ENCODE measurements at regions not wholly inside any gene's neighbourhood (a gene's known extent, or its start where the extent isn't known, plus 50 kb on each side); places are given as distances from the start of the nearest gene placed in this dataset.

DNA sequence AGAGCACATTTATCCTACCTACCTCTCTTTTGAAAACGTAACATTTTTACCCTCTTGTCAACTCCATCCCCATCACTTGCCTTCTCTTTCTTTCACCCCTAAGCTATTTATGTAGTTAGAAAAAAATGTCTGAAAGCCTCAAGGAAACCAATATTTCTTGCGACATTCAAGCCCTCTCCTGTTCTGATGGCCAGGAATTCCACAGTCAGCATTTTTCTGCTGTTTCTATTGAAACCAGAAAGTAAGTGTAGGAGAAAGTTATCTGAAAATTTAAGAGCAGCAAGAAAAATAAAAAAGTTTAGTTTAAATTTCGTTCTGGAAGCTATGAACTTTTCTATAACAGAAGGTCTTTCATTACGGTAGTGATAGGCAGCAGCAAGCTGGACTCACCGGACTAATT, 247.6 kb upstream of the PBX1 start:
- Mint-ChIP-seq H3K27ac (peak overlapping the region; percentile 54), H3K36me3 (no peaks in the 10 kb centered on the region), H3K4me3 (no peak overlapping the region), H3K9me3 (no peaks in the 10 kb centered on the region), H3K27me3 (ENCODE audit: low read depth) (no peaks in the 10 kb centered on the region), H3K4me1 (peaks cover 26% of the 10 kb centered on the region)
- ATAC-seq (no peak), DNase-seq (ENCODE audit: low spot score) (no peak)
- ChIA-PET POLR2A (no interaction called here), CTCF (no interaction called here)
- no peak for TF ChIP-seq SMAD3 (CRISPR knock-in tag; IDR thresholded peaks at IDR 0.05; ENCODE audit: borderline replicate concordance)

DNA sequence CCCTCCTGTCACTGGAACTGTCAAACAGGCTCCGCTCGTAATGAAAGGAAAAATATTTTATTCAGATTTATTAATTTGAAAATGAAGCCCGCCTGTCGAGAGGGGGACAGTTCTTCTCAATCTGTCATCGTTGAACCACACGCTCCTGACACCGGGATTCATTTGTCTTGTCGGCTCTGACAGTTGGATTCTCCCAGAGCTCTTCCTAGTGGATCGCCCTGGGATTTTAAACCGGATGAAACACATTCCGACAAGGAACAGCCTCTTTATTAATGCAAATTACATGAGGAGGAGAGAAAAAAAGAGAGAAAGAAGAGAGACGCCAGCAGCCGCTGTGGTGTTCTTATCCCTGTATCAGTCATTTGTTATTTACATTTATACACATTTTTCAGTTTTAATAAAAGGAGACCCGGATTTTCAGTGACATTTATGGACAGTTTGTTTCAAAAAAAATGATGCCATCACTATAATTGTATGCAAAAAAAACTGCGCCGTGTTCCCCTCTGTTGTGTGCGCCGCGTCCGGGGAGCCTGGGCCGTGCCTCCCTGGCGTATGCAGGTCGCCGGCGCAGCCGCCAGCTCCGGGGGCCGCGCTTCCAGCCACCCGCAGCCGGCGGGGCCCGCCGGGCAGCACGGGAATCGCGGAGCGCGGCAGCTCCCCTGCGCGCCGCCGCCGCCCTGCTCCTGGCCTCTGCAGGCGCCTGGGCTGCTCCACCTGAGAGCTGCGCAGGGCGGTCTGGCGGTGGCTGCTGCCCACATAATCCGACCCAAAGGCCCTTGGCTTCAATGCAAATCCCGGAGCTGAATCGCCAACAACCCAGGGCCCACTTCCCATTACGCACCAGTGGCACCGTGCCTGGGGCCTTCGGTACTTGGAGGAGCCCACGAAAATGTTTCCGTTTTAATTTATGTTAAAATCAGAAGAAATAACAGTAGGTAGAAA, 237.9 kb upstream of the PBX1 start:
- H3K9me3 Mint-ChIP-seq = no peaks in the 10 kb centered on the region
- ATAC-seq (peak; percentile 99), DNase-seq (ENCODE audit: low spot score) (peak; percentile 60)
- H3K27ac Mint-ChIP-seq = no peak overlapping the region
- peak overlapping the region; percentile 68 for H3K4me3 Mint-ChIP-seq
- ChIA-PET POLR2A (interaction anchor here (0.6 kb wide), 1 partner anchor 280 kb away, joined by 6 read pairs; no protein-coding TSS in a partner anchor), CTCF (interaction anchor here (0.8 to 1.2 kb wide), 2 partner anchors 43 to 310 kb away, joined by 3 to 4 read pairs; no protein-coding TSS in a partner anchor)
- no peaks in the 10 kb centered on the region for H3K36me3 Mint-ChIP-seq
- peaks cover 9% of the 10 kb centered on the region for H3K4me1 Mint-ChIP-seq
- H3K27me3 Mint-ChIP-seq (ENCODE audit: low read depth) = peaks cover 18% of the 10 kb centered on the region
- TF ChIP-seq NFATC4 (CRISPR knock-in tag; IDR thresholded peaks at IDR 0.05) (no peak), TEAD4 (CRISPR knock-in tag; IDR thresholded peaks at IDR 0.05) (no peak), SOX15 (CRISPR knock-in tag; IDR thresholded peaks at IDR 0.05) (no peak), ERG (CRISPR knock-in tag; IDR thresholded peaks at IDR 0.05) (no peak), MLX (CRISPR knock-in tag; IDR thresholded peaks at IDR 0.05) (no peak), FOXJ3 (CRISPR knock-in tag; IDR thresholded peaks at IDR 0.05; ENCODE audit: borderline replicate concordance) (no peak), SP1 (CRISPR knock-in tag; conservative IDR thresholded peaks at IDR 0.05) (no peak), SMAD3 (CRISPR knock-in tag; IDR thresholded peaks at IDR 0.05; ENCODE audit: borderline replicate concordance) (no peak), E2F4 (CRISPR knock-in tag; IDR thresholded peaks at IDR 0.05; ENCODE audit: borderline replicate concordance, low read depth) (no peak), MAX (CRISPR knock-in tag; IDR thresholded peaks at IDR 0.05) (no peak)
- TF ChIP-seq, protein P1, sequence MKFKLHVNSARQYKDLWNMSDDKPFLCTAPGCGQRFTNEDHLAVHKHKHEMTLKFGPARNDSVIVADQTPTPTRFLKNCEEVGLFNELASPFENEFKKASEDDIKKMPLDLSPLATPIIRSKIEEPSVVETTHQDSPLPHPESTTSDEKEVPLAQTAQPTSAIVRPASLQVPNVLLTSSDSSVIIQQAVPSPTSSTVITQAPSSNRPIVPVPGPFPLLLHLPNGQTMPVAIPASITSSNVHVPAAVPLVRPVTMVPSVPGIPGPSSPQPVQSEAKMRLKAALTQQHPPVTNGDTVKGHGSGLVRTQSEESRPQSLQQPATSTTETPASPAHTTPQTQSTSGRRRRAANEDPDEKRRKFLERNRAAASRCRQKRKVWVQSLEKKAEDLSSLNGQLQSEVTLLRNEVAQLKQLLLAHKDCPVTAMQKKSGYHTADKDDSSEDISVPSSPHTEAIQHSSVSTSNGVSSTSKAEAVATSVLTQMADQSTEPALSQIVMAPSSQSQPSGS (CRISPR knock-in tag; IDR thresholded peaks at IDR 0.05; ENCODE audit: borderline replicate concordance, low read depth) = no peak

- no peak overlapping the region for H3K4me3 Mint-ChIP-seq
- ATAC-seq (no peak), DNase-seq (ENCODE audit: low spot score) (no peak)
- peaks cover 2% of the 10 kb centered on the region for H3K4me1 Mint-ChIP-seq
- peaks cover 13% of the 10 kb centered on the region for H3K27me3 Mint-ChIP-seq (ENCODE audit: low read depth)
- ChIA-PET POLR2A (no interaction called here), CTCF (no interaction called here)
- H3K27ac Mint-ChIP-seq = no peak overlapping the region
- H3K9me3 Mint-ChIP-seq = peaks cover 15% of the 10 kb centered on the region
- peaks cover 6% of the 10 kb centered on the region; the same call in 1 of the 2 replicates for H3K36me3 Mint-ChIP-seq
- TF ChIP-seq CREM (CRISPR knock-in tag; IDR thresholded peaks at IDR 0.05) (no peak), E2F1 (CRISPR knock-in tag; IDR thresholded peaks at IDR 0.05) (no peak), TP53 (CRISPR knock-in tag; IDR thresholded peaks at IDR 0.05) (no peak), ZNF317 (CRISPR knock-in tag; IDR thresholded peaks at IDR 0.05; ENCODE audit: borderline replicate concordance, low read depth) (no peak), NFE2L1 (CRISPR knock-in tag; IDR thresholded peaks at IDR 0.05) (no peak), ZNF532 (CRISPR knock-in tag; IDR thresholded peaks at IDR 0.05; ENCODE audit: borderline replicate concordance) (no peak), SP1 (CRISPR knock-in tag; conservative IDR thresholded peaks at IDR 0.05) (no peak), FOXK1 (CRISPR knock-in tag; IDR thresholded peaks at IDR 0.05) (no peak), JAZF1 (CRISPR knock-in tag; IDR thresholded peaks at IDR 0.05) (no peak)
- TF ChIP-seq, protein P2, sequence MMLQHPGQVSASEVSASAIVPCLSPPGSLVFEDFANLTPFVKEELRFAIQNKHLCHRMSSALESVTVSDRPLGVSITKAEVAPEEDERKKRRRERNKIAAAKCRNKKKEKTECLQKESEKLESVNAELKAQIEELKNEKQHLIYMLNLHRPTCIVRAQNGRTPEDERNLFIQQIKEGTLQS (CRISPR knock-in tag; conservative IDR thresholded peaks at IDR 0.05) = no peak
Measured at GRCh38 chr1:164325786-164326185, 233.2 kb upstream of the PBX1 start.

Data from WTC11 (cell line).